ENCODE measurements at regions not wholly inside any gene's neighbourhood (a gene's known extent, or its start where the extent isn't known, plus 50 kb on each side); places are given as distances from the start of the nearest gene placed in this dataset.

GRCh38 chr2:18132697-18133096 is 254.2 kb downstream of the KCNS3 start:
- CTCF ChIA-PET, result no interaction called here
- Histone ChIP-seq H3K4me3 (no peak overlapping the region), H3K9me3 (replicated peaks; ENCODE audit: control insufficient read depth, insufficient read depth, low read length) (no peaks in the 10 kb centered on the region), H2AFZ (ENCODE audit: control insufficient read depth, low read depth, low read length) (no peak overlapping the region), H3K27ac (ENCODE audit: control insufficient read depth, insufficient read depth) (no peak overlapping the region), H3K27me3 (replicated peaks in 1 of 2; ENCODE audit: control insufficient read depth in 2 of 2, insufficient read depth in 2 of 2, low read length in 1 of 2) (no peaks in the 10 kb centered on the region; a peak in 1 of 4 replicates), H3K9ac (ENCODE audit: control insufficient read depth, insufficient read depth, low read length) (no peak overlapping the region), H3K79me2 (ENCODE audit: control insufficient read depth, insufficient read depth, low read length) (no peaks in the 10 kb centered on the region), H3K4me1 (ENCODE audit: control insufficient read depth, insufficient read depth, low read length) (no peaks in the 10 kb centered on the region), H3K4me2 (ENCODE audit: control insufficient read depth, insufficient read depth) (no peak overlapping the region), H4K20me1 (ENCODE audit: control insufficient read depth, insufficient read depth) (no peaks in the 10 kb centered on the region), H3K36me3 (ENCODE audit: control insufficient read depth in 2 of 2, insufficient read depth in 2 of 2, low read length in 1 of 2) (no peaks in the 10 kb centered on the region)
- in situ Hi-C loops (cut with MboI), result no loop called here
- FAIRE-seq, result no peak
- POLR2A ChIA-PET, result no interaction called here
- no peak for ATAC-seq
- intact Hi-C loops (cut with micrococcal nuclease; ENCODE audit: unreplicated experiment), result no loop called here
- RAD21 ChIA-PET (ENCODE audit: unreplicated experiment), result no interaction called here
- SMC1A ChIA-PET (ENCODE audit: uncharacterized antibody, unreplicated experiment), result interaction anchor here (1.3 kb wide), 1 partner anchor 13 kb away, joined by 3 read pairs; no protein-coding TSS in a partner anchor
- no peak for TF ChIP-seq STAT1 (conservative IDR thresholded peaks at IDR 0.05)
- TF ChIP-seq WRNIP1 (IDR thresholded peaks at IDR 0.05; ENCODE audit: borderline replicate concordance, low read depth, low read length), result no peak
- no peak for TF ChIP-seq MTA3 (IDR thresholded peaks at IDR 0.05; ENCODE audit: borderline replicate concordance, low read length)
- TF ChIP-seq MLLT1 (IDR thresholded peaks at IDR 0.05), result no peak
- no peak for TF ChIP-seq RBBP5 (conservative IDR thresholded peaks at IDR 0.05)
- TF ChIP-seq ETV6 (conservative IDR thresholded peaks at IDR 0.05 in 1 of 2, IDR thresholded peaks at IDR 0.05 in 1 of 2; ENCODE audit: borderline replicate concordance in 1 of 2, low read depth in 1 of 2), result no peak
- 0% methylated on average over 3 of the region's 3 CpGs for WGBS (ENCODE audit: insufficient coverage, insufficient replicate concordance, low lambda C conversion rate, missing lambda C conversion rate)
- no TSS peak for BruUV-seq (replicated peaks)
- DNase-seq (ENCODE audit: low read depth, low spot score), result no peak

GRCh38 chr2:18131761-18132160 is 253.3 kb downstream of the KCNS3 start:
- DNase-seq (ENCODE audit: low read depth, low spot score), result no peak
- H3K4me3 ChIP-seq, result no peak overlapping the region
- no peak overlapping the region for H3K27ac ChIP-seq (ENCODE audit: control insufficient read depth, insufficient read depth)
- no peaks in the 10 kb centered on the region for H3K36me3 ChIP-seq (ENCODE audit: control insufficient read depth in 2 of 2, insufficient read depth in 2 of 2, low read length in 1 of 2)
- no peaks in the 10 kb centered on the region; a peak in 1 of 4 replicates for H3K27me3 ChIP-seq (replicated peaks in 1 of 2; ENCODE audit: control insufficient read depth in 2 of 2, insufficient read depth in 2 of 2, low read length in 1 of 2)
- H3K79me2 ChIP-seq (ENCODE audit: control insufficient read depth, insufficient read depth, low read length), result no peaks in the 10 kb centered on the region
- ChIA-PET CTCF (no interaction called here), SMC1A (ENCODE audit: uncharacterized antibody, unreplicated experiment) (no interaction called here), RAD21 (ENCODE audit: unreplicated experiment) (no interaction called here), POLR2A (no interaction called here)
- ATAC-seq, result no peak
- FAIRE-seq, result no peak
- H3K4me1 ChIP-seq (ENCODE audit: control insufficient read depth, insufficient read depth, low read length), result no peaks in the 10 kb centered on the region
- intact Hi-C loops (cut with micrococcal nuclease; ENCODE audit: unreplicated experiment) (no loop called here), in situ Hi-C loops (cut with MboI) (no loop called here)
- no peaks in the 10 kb centered on the region for H3K9me3 ChIP-seq (replicated peaks; ENCODE audit: control insufficient read depth, insufficient read depth, low read length)
- no peak overlapping the region for H3K4me2 ChIP-seq (ENCODE audit: control insufficient read depth, insufficient read depth)
- WGBS (ENCODE audit: insufficient coverage, insufficient replicate concordance, low lambda C conversion rate, missing lambda C conversion rate), result 0% methylated on average over 1 of the region's 1 CpG
- no peak overlapping the region for H2AFZ ChIP-seq (ENCODE audit: control insufficient read depth, low read depth, low read length)
- H3K9ac ChIP-seq (ENCODE audit: control insufficient read depth, insufficient read depth, low read length), result no peak overlapping the region
- no TSS peak for BruUV-seq (replicated peaks)
- H4K20me1 ChIP-seq (ENCODE audit: control insufficient read depth, insufficient read depth), result no peaks in the 10 kb centered on the region
- TF ChIP-seq ZNF274 (IDR thresholded peaks at IDR 0.05; ENCODE audit: insufficient read depth, insufficient read length) (no peak), BMI1 (IDR thresholded peaks at IDR 0.05; ENCODE audit: borderline replicate concordance) (no peak), IRF5 (IDR thresholded peaks at IDR 0.05; ENCODE audit: borderline replicate concordance) (no peak), TCF7 (IDR thresholded peaks at IDR 0.05; ENCODE audit: borderline replicate concordance) (no peak), TAF1 (IDR thresholded peaks at IDR 0.05; ENCODE audit: borderline replicate concordance, low read depth, low read length) (no peak), HDAC6 (IDR thresholded peaks at IDR 0.05; ENCODE audit: unreplicated experiment) (no peak), ZSCAN29 (IDR thresholded peaks at IDR 0.05) (no peak), RAD51 (IDR thresholded peaks at IDR 0.05) (no peak), ZNF622 (IDR thresholded peaks at IDR 0.05) (no peak), NR2C1 (IDR thresholded peaks at IDR 0.05) (no peak), CHD2 (IDR thresholded peaks at IDR 0.05; ENCODE audit: borderline replicate concordance, low read depth, low read length) (no peak), SPI1 (IDR thresholded peaks at IDR 0.05; ENCODE audit: borderline replicate concordance, insufficient read depth, low read depth, low read length) (no peak), TCF3 (IDR thresholded peaks at IDR 0.05; ENCODE audit: borderline replicate concordance, insufficient read depth, low read depth, low read length) (no peak)
